HL-60/S4 treated with retinoic acid at 250 ng/mL for 4 days and 3 days (cell line): ENCODE measurements at regions not wholly inside any gene's neighbourhood (a gene's known extent, or its start where the extent isn't known, plus 50 kb on each side); places are given as distances from the start of the nearest gene placed in this dataset.

Experiments
- in situ Hi-C: fragments of 300-500 bp; cut with MboI; formaldehyde crosslinking; loops from 2 replicates; pipeline ENCODE4 v1.7.0; 2022; ENCODE audit warnings: low sequenced_read_pairs

GRCh38 chr7:12783421-12784095, 96.1 kb downstream of the ARL4A start:
- in situ Hi-C loops, result no loop called here

GRCh38 chr7:12785473-12785872, 98.0 kb downstream of the ARL4A start:
- in situ Hi-C loops, result no loop called here

DNA sequence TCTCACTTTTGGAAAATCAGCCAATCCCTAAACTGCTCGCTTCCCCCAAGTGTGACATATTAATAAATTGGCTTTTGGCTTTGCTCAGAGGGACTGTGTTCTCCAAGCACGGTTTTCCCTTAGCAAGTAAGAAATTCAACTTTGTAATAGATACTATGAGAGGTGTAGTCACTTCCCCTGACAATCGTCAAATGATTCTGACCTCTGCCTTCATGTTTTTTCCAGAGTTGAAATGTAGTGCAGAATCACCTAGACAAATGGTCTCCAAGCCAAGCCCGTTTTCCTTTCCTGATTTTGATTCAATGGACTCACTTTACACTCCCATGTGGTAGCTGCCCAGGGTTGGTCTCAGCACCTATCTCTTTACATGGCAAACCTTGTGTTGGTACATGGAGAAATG, 99.1 kb downstream of the ARL4A start:
- in situ Hi-C loops, result no loop called here

GRCh38 chr7:12788171-12788570, 100.7 kb downstream of the ARL4A start:
- in situ Hi-C loops, result no loop called here

DNA sequence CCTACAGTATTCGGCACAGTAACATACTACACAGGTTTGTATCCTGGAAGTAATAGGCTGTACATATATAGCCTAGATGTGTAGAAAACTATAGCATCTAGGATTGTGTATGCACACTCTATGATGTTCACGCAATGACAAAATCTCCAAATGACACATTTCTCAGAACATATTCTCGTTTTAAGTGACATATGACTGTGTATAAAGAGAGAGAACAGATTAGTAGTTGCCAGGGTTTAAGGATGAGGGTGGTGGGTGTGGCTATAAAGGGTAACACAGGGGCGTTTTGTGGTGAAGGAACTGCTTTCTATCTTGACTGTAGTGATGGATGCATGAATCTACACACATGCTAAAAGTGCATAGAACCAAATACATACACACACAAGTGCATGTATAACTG, 101.2 kb downstream of the ARL4A start:
- in situ Hi-C loops, result no loop called here

GRCh38 chr7:12794722-12795302, 107.4 kb downstream of the ARL4A start:
- in situ Hi-C loops, result no loop called here

GRCh38 chr7:12796397-12797127, 109.1 kb downstream of the ARL4A start:
- in situ Hi-C loops, result no loop called here

GRCh38 chr7:12800486-12800885, 113.1 kb downstream of the ARL4A start:
- in situ Hi-C loops, result no loop called here

GRCh38 chr7:12801107-12801506, 113.7 kb downstream of the ARL4A start:
- in situ Hi-C loops, result no loop called here

DNA sequence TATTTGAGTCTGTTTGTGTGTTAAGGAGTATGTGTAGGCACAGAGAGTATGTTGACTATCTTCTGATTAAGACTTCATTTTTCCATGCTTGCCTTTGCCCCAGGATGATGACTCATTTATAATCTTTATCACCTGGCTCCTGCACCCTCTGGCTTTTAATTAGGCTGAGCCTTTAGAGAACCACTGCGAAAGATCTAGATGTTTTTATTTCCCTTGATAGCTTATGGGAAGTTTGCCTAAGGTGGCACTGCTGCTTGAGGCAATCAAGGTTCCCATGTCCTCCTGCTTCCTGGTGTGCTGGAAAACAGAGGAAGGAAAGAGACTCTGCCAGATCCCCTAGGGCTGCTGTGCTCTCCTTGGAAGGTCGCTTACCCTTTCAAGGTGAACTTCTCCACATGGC, 114.6 kb downstream of the ARL4A start:
- in situ Hi-C loops, result no loop called here

DNA sequence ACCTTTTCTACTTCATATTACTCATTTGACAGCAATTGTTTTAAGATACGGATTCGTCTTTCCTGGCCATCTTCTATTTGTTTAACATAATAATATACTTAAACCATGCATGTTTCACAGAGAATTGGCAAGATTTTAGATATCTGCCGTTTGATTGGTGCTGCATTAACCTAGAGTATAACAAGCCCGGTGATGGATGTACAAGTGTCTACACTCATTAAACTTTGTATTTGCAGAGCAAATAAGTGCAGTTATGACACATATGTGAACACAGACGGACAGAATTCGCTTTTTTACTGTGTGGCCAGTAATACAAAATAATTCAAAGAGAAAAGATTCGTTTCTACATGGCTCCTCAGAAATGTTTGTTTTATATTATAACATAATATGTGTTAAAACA, 116.1 kb downstream of the ARL4A start:
- in situ Hi-C loops, result no loop called here

GRCh38 chr7:12805518-12805928, 118.1 kb downstream of the ARL4A start:
- in situ Hi-C loops, result no loop called here

- in situ Hi-C loops, result no loop called here
Measured at GRCh38 chr7:12805957-12806356, 118.5 kb downstream of the ARL4A start.

DNA sequence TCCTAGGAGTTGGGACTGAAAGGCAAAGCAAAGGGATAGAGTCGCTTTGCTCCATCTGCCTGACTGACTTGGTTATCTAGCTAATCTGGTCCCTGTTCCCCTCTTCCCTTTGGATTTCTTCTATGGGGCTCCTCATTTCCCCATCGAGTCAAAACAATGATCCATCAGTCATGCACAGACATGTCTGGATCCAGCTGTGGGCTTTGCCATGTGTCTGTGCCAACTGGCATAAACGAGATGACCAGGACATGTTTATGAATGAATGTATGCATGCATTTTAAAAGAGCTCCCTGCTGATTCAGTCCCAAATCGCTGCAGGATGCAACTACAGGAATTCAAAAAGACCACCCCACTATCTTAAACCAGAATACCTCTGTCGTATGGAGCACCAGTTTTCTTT, 122.0 kb downstream of the ARL4A start:
- in situ Hi-C loops, result no loop called here

DNA sequence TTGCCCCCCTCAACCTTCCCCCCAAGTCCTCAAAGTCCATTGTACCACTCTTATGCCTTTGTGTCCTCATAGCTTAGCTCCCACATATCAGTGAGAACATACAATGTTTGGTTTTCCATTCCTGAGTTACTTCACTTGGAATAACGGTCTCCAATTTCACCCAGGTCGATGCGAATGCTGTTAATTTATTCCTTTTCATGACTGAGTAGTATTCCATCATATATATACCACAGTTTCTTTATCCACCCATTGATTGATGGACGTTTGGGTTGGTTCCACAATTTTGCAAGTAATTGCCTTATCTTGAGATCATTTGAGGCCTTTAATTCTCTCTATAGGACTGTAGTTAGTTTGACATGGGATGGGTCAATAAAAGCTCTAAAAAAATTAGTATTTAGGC, 124.7 kb downstream of the ARL4A start:
- in situ Hi-C loops, result no loop called here

GRCh38 chr7:12814107-12814506, 126.7 kb downstream of the ARL4A start:
- in situ Hi-C loops, result no loop called here

GRCh38 chr7:12814828-12815227, 127.4 kb downstream of the ARL4A start:
- in situ Hi-C loops, result no loop called here

- in situ Hi-C loops, result no loop called here
Measured at GRCh38 chr7:12815426-12815825, 128.0 kb downstream of the ARL4A start.

DNA sequence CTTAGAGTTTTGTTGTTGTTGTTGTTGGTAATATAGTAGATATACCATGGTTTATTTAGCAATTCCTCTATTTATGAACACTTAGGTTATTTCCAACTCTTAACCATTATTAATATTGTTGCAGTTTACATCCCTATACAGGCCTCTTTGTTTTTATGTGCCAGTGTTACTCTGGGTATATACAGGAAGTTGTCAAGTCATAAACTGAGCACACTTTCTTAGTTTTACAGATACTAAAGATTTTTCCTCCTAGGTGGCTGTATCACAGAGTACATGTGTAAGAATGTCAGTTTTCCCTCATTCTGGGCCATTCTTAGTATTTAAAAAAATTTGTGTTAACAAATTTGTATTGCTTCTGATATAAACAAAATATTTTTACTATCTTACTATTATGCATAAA, 128.4 kb downstream of the ARL4A start:
- in situ Hi-C loops, result no loop called here

GRCh38 chr7:12820777-12821176, 133.3 kb downstream of the ARL4A start:
- in situ Hi-C loops, result no loop called here

GRCh38 chr7:12821746-12822145, 134.3 kb downstream of the ARL4A start:
- in situ Hi-C loops, result no loop called here

DNA sequence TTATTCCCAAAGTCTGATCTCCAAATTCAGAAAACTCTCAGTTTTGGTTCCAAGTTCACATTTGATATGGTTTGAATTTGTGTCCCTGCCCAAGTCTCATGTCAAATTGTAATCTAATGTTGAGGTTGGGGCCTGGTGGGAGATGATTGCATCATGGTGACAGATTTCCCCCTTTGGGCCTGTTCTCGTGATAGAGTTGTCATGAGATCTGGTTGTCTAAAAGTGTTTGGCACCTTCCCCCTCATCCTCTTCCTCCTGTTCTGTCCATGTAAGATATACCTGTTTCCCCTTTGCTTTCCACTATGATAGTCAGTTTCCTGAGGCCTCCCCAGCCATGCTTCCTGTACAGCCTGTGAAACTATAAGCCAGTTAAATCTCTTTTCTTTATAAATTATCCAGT, 138.6 kb downstream of the ARL4A start:
- in situ Hi-C loops, result no loop called here
